CD4-positive, alpha-beta T cell treated with Interleukin-21 for 1 hour (primary cell): ENCODE measurements at regions not wholly inside any gene's neighbourhood (a gene's known extent, or its start where the extent isn't known, plus 50 kb on each side); places are given as distances from the start of the nearest gene placed in this dataset.
A peak's percentile ranks its signal among the peaks of the same experiment; 100 is the strongest.
"Not testable (repeated sequence)": the region's sequence is repeated elsewhere in the genome, so short reads cannot be mapped to it uniquely, and the experiment has no call there.

Experiments used
- DNase-seq: peaks from one replicate; pipeline ENCODE4 v3.0.0-alpha.2; 2020

- DNase-seq = no peak
These were observed 544.7 kb downstream of the NLGN4X start for GRCh38 chrX:5683996-5684395.

GRCh38 chrX:5681159-5681558 lies 547.5 kb downstream of the NLGN4X start:
- DNase-seq = no peak

GRCh38 chrX:5674036-5674435 lies 554.6 kb downstream of the NLGN4X start:
- DNase-seq = no peak

GRCh38 chrX:5672099-5672498 lies 556.6 kb downstream of the NLGN4X start:
- DNase-seq = no peak

GRCh38 chrX:5666689-5667088 lies 562.0 kb downstream of the NLGN4X start:
- DNase-seq = not testable (repeated sequence)

GRCh38 chrX:5656544-5656943 lies 572.1 kb downstream of the NLGN4X start:
- DNase-seq = no peak

- no peak for DNase-seq
These were observed 577.8 kb downstream of the NLGN4X start for GRCh38 chrX:5650904-5651303.

GRCh38 chrX:5648941-5649568 lies 579.6 kb downstream of the NLGN4X start:
- no peak for DNase-seq

GRCh38 chrX:5646818-5647217 lies 581.8 kb downstream of the NLGN4X start:
- DNase-seq = peak; percentile 0

- no peak for DNase-seq
These were observed 583.9 kb downstream of the NLGN4X start for GRCh38 chrX:5644776-5645175.

- DNase-seq = no peak
These were observed 588.6 kb downstream of the NLGN4X start for GRCh38 chrX:5640071-5640470.

- DNase-seq = no peak
These were observed 590.1 kb downstream of the NLGN4X start for GRCh38 chrX:5638572-5638971.

GRCh38 chrX:5632887-5633286 lies 595.8 kb downstream of the NLGN4X start:
- no peak for DNase-seq

- no peak for DNase-seq
These were observed 596.5 kb downstream of the NLGN4X start for GRCh38 chrX:5632061-5632614.

GRCh38 chrX:5617666-5618065 lies 611.0 kb downstream of the NLGN4X start:
- DNase-seq = no peak

GRCh38 chrX:5595570-5595969 lies 633.1 kb downstream of the NLGN4X start:
- no peak for DNase-seq

- DNase-seq = no peak
These were observed 641.9 kb downstream of the NLGN4X start for GRCh38 chrX:5586726-5587125.

- DNase-seq = no peak
These were observed 653.3 kb downstream of the NLGN4X start for GRCh38 chrX:5575407-5575806.

GRCh38 chrX:5568934-5569333 lies 659.7 kb downstream of the NLGN4X start:
- DNase-seq = no peak

GRCh38 chrX:5559386-5559785 lies 669.3 kb downstream of the NLGN4X start:
- DNase-seq = no peak

GRCh38 chrX:5549512-5549911 lies 679.2 kb downstream of the NLGN4X start:
- no peak for DNase-seq

GRCh38 chrX:5537098-5537497 lies 691.6 kb downstream of the NLGN4X start:
- DNase-seq = no peak

GRCh38 chrX:5536261-5536660 lies 692.4 kb downstream of the NLGN4X start:
- no peak for DNase-seq

- DNase-seq = no peak
These were observed 700.6 kb downstream of the NLGN4X start for GRCh38 chrX:5528057-5528456.

GRCh38 chrX:5526191-5526590 lies 702.5 kb downstream of the NLGN4X start:
- DNase-seq = no peak
